Spleen (tissue), 11 donors: ENCODE measurements at regions not wholly inside any gene's neighbourhood (a gene's known extent, or its start where the extent isn't known, plus 50 kb on each side); places are given as distances from the start of the nearest gene placed in this dataset.
"Not testable (repeated sequence)": the region's sequence is repeated elsewhere in the genome, so short reads cannot be mapped to it uniquely, and the experiment has no call there.

Experiments
- DNase-seq: peaks from one replicate; pipeline ENCODE4 v3.0.0-alpha.2; 2020
- H3K27ac ChIP-seq, 8 donors: fragments of 200-600 bp; sonication (generic) in 7 of 8; 1 replicate in 4 of 8; 2 replicates in 4 of 8; pipeline versions ENCODE4 v1.5.0 to v1.8.0; 2016 to 2021; ENCODE audit warnings: inconsistent platforms in 4 of 8, mild to moderate bottlenecking in 4 of 8, moderate library complexity in 1 of 8
- H3K27me3 ChIP-seq, 7 donors: fragments of 200-600 bp; sonication (generic) in 6 of 7; replicated peaks in 1 of 7; 1 replicate in 4 of 7; 2 replicates in 3 of 7; pipeline versions ENCODE4 v1.5.0 to v1.8.0; 2016 to 2021; ENCODE audit warnings: inconsistent platforms in 3 of 7, mild to moderate bottlenecking in 1 of 7
- H3K36me3 ChIP-seq, 6 donors: fragments of 200-600 bp; sonication (generic) in 5 of 6; 1 replicate in 4 of 6; 2 replicates in 2 of 6; pipeline versions ENCODE4 v1.5.0 to v1.8.0; 2016 to 2021; ENCODE audit warnings: inconsistent platforms in 2 of 6
- H3K4me1 ChIP-seq, 6 donors: fragments of 200-600 bp; sonication (generic) in 5 of 6; 1 replicate in 3 of 6; 2 replicates in 3 of 6; pipeline versions ENCODE4 v1.5.0 to v1.8.0; 2016 to 2021; ENCODE audit warnings: inconsistent platforms in 3 of 6
- H3K4me3 ChIP-seq, 8 donors: fragments of 200-600 bp; sonication (generic) in 7 of 8; 1 replicate in 4 of 8; 2 replicates in 4 of 8; pipeline versions ENCODE4 v1.5.0 to v1.8.0; 2016 to 2021; ENCODE audit warnings: inconsistent platforms in 4 of 8, mild to moderate bottlenecking in 4 of 8, moderate library complexity in 2 of 8
- H3K9me3 ChIP-seq, 8 donors: fragments of 200-600 bp; sonication (generic) in 7 of 8; 1 replicate in 4 of 8; 2 replicates in 4 of 8; pipeline versions ENCODE4 v1.5.0 to v1.8.0; 2016 to 2021; ENCODE audit warnings: inconsistent platforms in 4 of 8
- CTCF ChIP-seq, 11 experiments: fragments of 200-600 bp in 7 of 11; fragments of 450-650 bp in 4 of 11; sonication (generic) in 4 of 11; IDR thresholded peaks in 8 of 11; conservative IDR thresholded peaks in 3 of 11; 1 replicate in 7 of 11; 2 replicates in 4 of 11; pipeline versions ENCODE4 v1.4.0 to v1.8.0; 2016 to 2021; ENCODE audit warnings: antibody characterized with exemption in 11 of 11, inconsistent platforms in 4 of 11, mild to moderate bottlenecking in 1 of 11
- POLR2A ChIP-seq, 3 donors: fragments of 450-650 bp; IDR thresholded peaks; one replicate each; pipeline ENCODE4 v1.5.1; 2017; ENCODE audit warnings: antibody characterized with exemption in 3 of 3, mild to moderate bottlenecking in 1 of 3
- POLR2AphosphoS5 ChIP-seq, 3 donors: sonication (generic); formaldehyde crosslinking; IDR thresholded peaks; one replicate each; pipeline ENCODE4 v1.5.1; 2017; ENCODE audit warnings: antibody characterized with exemption in 3 of 3
- WGBS, 5 donors: extraction: QIAGEN DNeasy Blood & Tissue Kit in 3 of 5; methylation state at CpG; one replicate each; pipeline versions ENCODE4 v1.1.5 to v1.1.7; 2013 to 2018; 5-methylcytosine and 5-hydroxymethylcytosine counted together
- intact Hi-C: fragments of 100-400 bp; cut with DNase I; formaldehyde crosslinking; loops from one replicate; pipeline ENCODE4 v1.15.0; 2023; ENCODE audit warnings: low total_unique reads
- donor health status: healthy with polysubstance abuse.
- donor health status: DM: no; HTN: no; CAD: no; lungs with moderate emphysema.
- donor health status: DM: no; HTN: no; CAD: no.
- donor health status: Bipolar disorder and iron deficiency.
- donor health status: healthy.
- donor health status: DM: no; HTN: no; CAD: no.
- donor health status: DM: yes; HTN: yes; CAD: no.

- peaks cover 0 to 18% (median 0%) of the 10 kb centered on the region in 8 donors for H3K9me3 ChIP-seq
- intact Hi-C loops = no loop called here
- H3K4me3 ChIP-seq = no peak overlapping the region
- DNase-seq = no peak
- TF ChIP-seq POLR2AphosphoS5 (IDR thresholded peaks at IDR 0.05) (no peak), CTCF (IDR thresholded peaks at IDR 0.05 in 8 of 11, conservative IDR thresholded peaks at IDR 0.05 in 3 of 11) (no peak), POLR2A (IDR thresholded peaks at IDR 0.05) (no peak)
- 65 to 94% (median 84%) methylated on average over 1 of the region's 1 CpG for WGBS, 5 donors
- H3K4me1 ChIP-seq = no peaks in the 10 kb centered on the region
- no peak overlapping the region for H3K27ac ChIP-seq
- H3K36me3 ChIP-seq = no peaks in the 10 kb centered on the region
- H3K27me3 ChIP-seq = no peaks in the 10 kb centered on the region
These were observed 1504.2 kb downstream of the SUCLG1 start for GRCh38 chr2:82954868-82955267.

GRCh38 chr2:82939211-82939610 lies 1519.9 kb downstream of the SUCLG1 start:
- Histone ChIP-seq H3K36me3 (no peaks in the 10 kb centered on the region), H3K4me1 (no peaks in the 10 kb centered on the region), H3K27ac (no peak overlapping the region), H3K4me3 (no peak overlapping the region), H3K27me3 (no peaks in the 10 kb centered on the region), H3K9me3 (peaks cover 0 to 21% (median 4%) of the 10 kb centered on the region in 8 donors)
- intact Hi-C loops = no loop called here
- WGBS, 5 donors = 90 to 100% (median 92%) methylated on average over 1 of the region's 1 CpG
- TF ChIP-seq CTCF (IDR thresholded peaks at IDR 0.05 in 8 of 11, conservative IDR thresholded peaks at IDR 0.05 in 3 of 11) (no peak), POLR2A (IDR thresholded peaks at IDR 0.05) (no peak), POLR2AphosphoS5 (IDR thresholded peaks at IDR 0.05) (no peak)
- no peak for DNase-seq

- H3K4me1 ChIP-seq, H3K27me3 ChIP-seq, H3K36me3 ChIP-seq, H3K27ac ChIP-seq, H3K4me3 ChIP-seq, intact Hi-C loops: not testable (repeated sequence)
- WGBS, 5 donors = 93 to 96% (median 95%) methylated on average over 9 to 40 of the region's 40 CpGs
- peak; percentile 72 for DNase-seq
- peaks cover 0 to 17% (median 5%) of the 10 kb centered on the region in 8 donors for H3K9me3 ChIP-seq
These were observed 1520.7 kb downstream of the SUCLG1 start for GRCh38 chr2:82938321-82938845.

- intact Hi-C loops = no loop called here
- no peaks in the 10 kb centered on the region for H3K36me3 ChIP-seq
- H3K27ac ChIP-seq = no peak overlapping the region
- WGBS, 5 donors = 82 to 91% (median 87%) methylated on average over 2 of the region's 2 CpGs
- peaks cover 0 to 27% (median 16%) of the 10 kb centered on the region in 8 donors for H3K9me3 ChIP-seq
- TF ChIP-seq POLR2A (IDR thresholded peaks at IDR 0.05) (no peak), CTCF (IDR thresholded peaks at IDR 0.05 in 8 of 11, conservative IDR thresholded peaks at IDR 0.05 in 3 of 11) (no peak), POLR2AphosphoS5 (IDR thresholded peaks at IDR 0.05) (no peak)
- DNase-seq = no peak
- no peak overlapping the region for H3K4me3 ChIP-seq
- no peaks in the 10 kb centered on the region for H3K4me1 ChIP-seq
- H3K27me3 ChIP-seq = no peaks in the 10 kb centered on the region
These were observed 1545.5 kb downstream of the SUCLG1 start for GRCh38 chr2:82913566-82913965.

- no peak for DNase-seq
- no peak overlapping the region for H3K4me3 ChIP-seq
- WGBS, 5 donors = 80 to 89% (median 86%) methylated on average over 5 to 6 of the region's 6 CpGs
These were observed 1563.0 kb downstream of the SUCLG1 start for GRCh38 chr2:82896117-82896516.

More at GRCh38 chr2:82896117-82896516, 1563.0 kb downstream of the SUCLG1 start:
- Histone ChIP-seq H3K36me3 (no peaks in the 10 kb centered on the region), H3K9me3 (peaks cover 0 to 14% (median 3%) of the 10 kb centered on the region in 8 donors), H3K4me1 (no peaks in the 10 kb centered on the region), H3K27ac (no peak overlapping the region), H3K27me3 (no peaks in the 10 kb centered on the region)
- intact Hi-C loops = no loop called here
- TF ChIP-seq POLR2AphosphoS5 (IDR thresholded peaks at IDR 0.05) (no peak), POLR2A (IDR thresholded peaks at IDR 0.05) (no peak), CTCF (IDR thresholded peaks at IDR 0.05 in 8 of 11, conservative IDR thresholded peaks at IDR 0.05 in 3 of 11) (no peak)
